Renal cortex interstitium (tissue), 11 donors: ENCODE measurements at regions not wholly inside any gene's neighbourhood (a gene's known extent, or its start where the extent isn't known, plus 50 kb on each side); places are given as distances from the start of the nearest gene placed in this dataset.

Experiments
- DNase-seq, 11 donors: peaks; one replicate each; pipeline ENCODE4 v3.0.0-alpha.2; 2013; ENCODE audit warnings: low read depth in 9 of 11, low spot score in 4 of 11; ENCODE audit errors: extremely low read depth in 1 of 11

- no peak for DNase-seq
Observed at GRCh38 chr6:4678506-4679300, 97.5 kb upstream of the CDYL start.

GRCh38 chr6:4677751-4678065 is 98.5 kb upstream of the CDYL start:
- no peak for DNase-seq

- no peak for DNase-seq
Observed at GRCh38 chr6:4677011-4677750, 99.0 kb upstream of the CDYL start.

DNA sequence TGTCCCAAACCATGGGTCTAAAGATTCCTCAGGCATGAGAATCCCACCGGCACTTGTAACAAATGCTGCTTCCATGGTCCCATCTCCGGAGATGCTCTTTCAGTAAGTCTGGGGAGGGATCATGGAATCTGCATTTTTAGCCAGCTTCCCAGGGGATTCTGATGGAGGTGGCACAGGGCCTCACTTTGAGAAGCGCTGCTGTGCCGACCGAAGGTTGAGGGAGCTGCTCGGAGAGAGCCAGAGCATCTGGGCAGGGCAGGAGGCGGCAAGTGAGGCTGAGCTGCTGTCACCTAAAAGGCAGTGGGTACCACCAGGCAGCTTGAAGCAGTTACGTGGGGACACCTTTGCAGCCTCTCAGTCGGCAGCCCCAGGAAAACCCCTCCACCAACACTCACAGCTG is 100.2 kb upstream of the CDYL start:
- DNase-seq = no peak

GRCh38 chr6:4675121-4675520 is 101.1 kb upstream of the CDYL start:
- no peak for DNase-seq

GRCh38 chr6:4673861-4674260 is 102.3 kb upstream of the CDYL start:
- no peak for DNase-seq

DNA sequence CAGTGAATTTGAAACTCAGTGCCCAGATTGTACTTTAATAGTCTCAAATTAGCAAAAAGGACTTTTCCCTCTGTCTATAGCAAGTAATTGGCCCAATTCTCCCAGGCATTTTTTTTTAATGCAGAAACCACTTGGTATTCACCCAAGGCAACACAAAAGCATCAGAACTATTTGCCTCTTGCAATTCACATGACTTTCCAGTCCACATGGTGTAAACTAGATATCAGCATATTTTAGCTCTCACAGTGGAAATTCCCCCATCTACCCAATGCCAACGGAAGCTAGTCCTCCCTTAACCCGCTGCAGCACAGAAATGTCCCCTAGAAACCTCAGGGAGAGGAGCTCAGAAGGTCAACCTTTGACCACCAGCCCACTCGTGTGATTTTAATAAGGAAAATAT is 103.4 kb upstream of the CDYL start:
- no peak for DNase-seq

GRCh38 chr6:4671587-4672115 is 104.6 kb upstream of the CDYL start:
- DNase-seq = no peak

DNA sequence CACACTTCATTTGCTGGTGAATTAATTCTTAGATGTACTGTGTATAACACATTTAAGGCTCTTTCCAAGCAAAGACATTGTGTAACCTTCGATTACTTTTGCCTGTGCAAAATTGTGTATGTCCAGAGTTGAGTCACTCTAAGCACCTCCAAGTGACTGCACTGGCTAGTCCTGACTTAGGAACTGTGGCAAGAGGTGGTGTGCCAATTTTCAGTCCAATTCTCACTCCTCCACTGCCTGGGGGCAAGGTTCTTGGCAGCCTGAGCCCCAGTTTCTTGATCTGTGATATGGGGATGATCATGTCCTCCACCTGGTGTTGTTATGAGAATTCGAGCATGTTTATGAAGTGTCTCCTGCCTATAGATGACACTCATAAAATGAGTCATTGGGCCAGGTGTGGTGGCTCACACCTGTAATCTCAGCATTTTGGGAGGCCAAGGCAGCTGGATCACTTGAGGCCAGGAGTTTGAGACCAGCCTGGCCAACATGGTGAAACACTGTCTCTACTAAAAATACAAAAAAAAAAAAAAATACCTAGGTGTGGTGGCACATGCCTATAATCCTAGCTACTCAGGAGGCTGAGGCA is 105.3 kb upstream of the CDYL start:
- DNase-seq = no peak

- DNase-seq = no peak
Observed at GRCh38 chr6:4670290-4670689, 105.9 kb upstream of the CDYL start.

- no peak for DNase-seq
Observed at GRCh38 chr6:4668271-4669179, 107.7 kb upstream of the CDYL start.

DNA sequence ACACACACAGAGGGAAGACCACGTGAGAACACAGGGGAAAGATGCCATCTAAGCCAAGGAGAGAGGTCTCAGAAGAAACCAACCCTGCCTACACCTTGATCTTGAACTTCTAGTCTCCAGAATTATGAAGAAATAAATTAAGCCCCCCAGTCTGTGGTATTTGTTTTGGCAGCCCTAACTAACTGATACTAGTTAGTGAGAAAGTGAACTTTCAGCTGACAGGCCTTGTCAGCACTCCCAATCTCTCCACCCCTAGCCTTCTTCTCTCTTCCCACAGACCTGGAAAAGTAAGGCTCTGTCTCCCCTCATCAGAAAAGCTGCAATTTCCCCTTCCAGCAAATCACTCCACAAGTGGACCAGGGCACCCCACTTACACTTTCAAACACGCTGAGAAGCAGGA is 108.6 kb upstream of the CDYL start:
- no peak for DNase-seq

DNA sequence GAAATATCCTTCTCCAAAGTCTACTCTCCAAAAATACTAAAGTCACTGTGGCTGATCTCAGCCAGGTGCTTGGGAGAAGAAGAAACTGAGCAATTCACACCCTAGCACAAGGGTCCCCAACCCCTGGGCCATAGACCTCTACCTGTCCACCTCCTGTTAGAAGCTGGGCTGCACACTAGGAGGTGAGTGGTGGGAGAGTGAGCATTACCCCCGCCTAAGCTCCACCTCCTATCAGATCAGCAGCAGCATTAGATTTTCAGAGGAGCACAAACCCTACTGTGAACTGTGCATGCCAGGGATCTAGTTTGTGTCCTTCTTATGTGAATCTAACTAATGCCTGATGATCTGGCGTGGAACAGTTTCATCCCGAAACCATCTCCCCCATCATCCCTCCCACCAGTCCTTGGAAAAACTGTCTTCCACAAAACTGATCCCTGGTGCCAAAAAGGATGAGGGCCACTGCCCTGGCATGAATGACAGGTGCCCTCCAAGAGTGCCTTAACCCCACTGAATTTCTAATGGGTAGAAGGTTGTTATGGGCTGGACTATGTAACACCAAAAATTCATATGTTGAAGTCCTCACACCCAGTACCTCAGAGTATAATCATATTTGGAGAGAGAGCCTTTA is 109.2 kb upstream of the CDYL start:
- DNase-seq = no peak

GRCh38 chr6:4665489-4666417 is 110.5 kb upstream of the CDYL start:
- no peak for DNase-seq

DNA sequence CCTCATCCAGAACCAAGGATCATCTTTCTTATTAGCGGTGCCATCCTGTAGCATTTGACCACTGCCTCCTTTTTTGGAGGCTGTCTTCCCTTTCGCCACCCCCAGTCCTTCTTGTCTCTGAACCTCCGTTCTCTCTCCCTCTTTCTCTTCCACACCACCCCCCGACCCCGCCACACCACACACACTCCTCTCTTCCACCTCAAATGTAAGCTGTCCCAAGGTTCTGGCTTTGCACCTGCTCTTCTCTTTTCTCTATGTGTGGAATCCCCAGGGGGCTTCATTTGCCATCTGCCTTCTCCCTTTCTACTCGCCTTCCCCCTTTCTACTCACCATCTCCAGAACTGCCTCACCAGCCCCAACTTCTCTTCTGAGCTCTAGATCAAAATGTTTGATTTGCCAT is 111.3 kb upstream of the CDYL start:
- no peak for DNase-seq

DNA sequence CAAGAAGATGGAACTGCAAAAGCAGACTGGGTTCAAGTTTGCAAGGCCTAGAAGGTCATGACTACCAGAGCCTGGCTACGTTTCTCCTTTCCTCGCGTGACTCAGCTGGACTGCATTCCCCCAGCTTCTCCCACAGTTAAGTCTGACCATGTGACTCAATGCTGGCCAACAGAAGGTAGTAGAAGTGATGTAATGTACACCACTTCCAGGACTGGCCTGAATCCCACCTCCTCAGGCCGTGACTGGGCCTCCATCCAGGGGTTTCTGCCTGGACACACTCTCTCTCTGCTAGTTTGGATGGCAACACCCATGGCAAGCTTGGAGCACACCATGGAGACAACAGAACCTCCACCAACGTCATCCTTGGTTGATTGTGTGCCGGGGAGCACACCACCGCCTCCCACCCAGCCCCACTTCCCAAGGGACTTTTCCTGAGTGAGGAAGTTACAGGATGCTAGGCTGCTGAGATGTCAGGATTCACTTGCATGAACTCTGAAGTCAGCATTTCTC is 112.0 kb upstream of the CDYL start:
- no peak for DNase-seq

DNA sequence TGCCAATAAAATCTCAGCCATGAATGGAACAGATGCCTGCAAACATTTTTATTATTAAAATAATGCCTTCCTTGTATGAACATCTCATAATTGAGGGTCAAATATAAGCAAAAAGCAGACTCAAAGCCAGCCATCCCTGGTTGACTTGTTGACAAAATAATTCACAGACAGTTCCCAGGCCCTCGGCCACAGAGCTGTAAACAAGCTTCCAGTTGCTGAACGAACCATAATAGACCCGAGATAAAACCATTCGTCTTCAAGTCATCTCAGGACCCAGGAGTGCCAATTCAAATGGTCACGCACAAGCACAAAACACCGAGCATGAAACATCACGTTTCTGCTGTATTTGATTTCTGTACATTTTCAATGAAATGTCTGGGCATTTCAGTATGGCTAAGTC is 113.3 kb upstream of the CDYL start:
- DNase-seq = no peak

DNA sequence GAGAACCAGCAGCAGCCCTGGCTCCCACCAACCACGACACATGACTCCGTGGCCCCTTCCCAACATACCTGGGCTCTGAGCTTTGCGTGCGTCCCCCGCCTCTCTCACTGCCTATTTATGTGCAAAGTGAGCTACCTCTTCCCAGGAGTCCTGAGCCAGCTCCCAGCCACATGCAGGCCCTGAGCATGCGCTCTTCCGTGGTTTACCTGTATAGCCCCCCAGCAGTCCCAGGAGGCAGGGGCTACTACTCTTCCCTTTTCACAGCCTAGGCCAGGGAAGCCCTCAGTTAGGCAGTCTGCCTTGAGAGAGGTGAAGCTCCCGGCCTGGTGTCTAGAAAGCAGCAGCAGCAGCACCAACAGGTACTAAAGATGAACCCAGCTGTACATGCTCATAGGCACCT is 114.8 kb upstream of the CDYL start:
- DNase-seq = no peak
